ENCODE measurements at regions not wholly inside any gene's neighbourhood (a gene's known extent, or its start where the extent isn't known, plus 50 kb on each side); places are given as distances from the start of the nearest gene placed in this dataset.

- TF ChIP-seq POLR2AphosphoS5 (IDR thresholded peaks at IDR 0.05; ENCODE audit: low read depth, low read length) (no peak), RAD21 (IDR thresholded peaks at IDR 0.05; ENCODE audit: low read depth) (no peak), CTCF (IDR thresholded peaks at IDR 0.05 in 2 of 3, conservative IDR thresholded peaks at IDR 0.05 in 1 of 3; ENCODE audit: borderline replicate concordance in 1 of 3, insufficient read depth in 1 of 3, low read depth in 2 of 3, low read length in 2 of 3) (no peak), JUND (IDR thresholded peaks at IDR 0.05) (no peak), REST (IDR thresholded peaks at IDR 0.05; ENCODE audit: low read depth) (no peak), EZH2 (IDR thresholded peaks at IDR 0.05) (no peak), SP1 (IDR thresholded peaks at IDR 0.05; ENCODE audit: low read depth) (no peak), POLR2A (IDR thresholded peaks at IDR 0.05; ENCODE audit: borderline replicate concordance, extremely low read depth, insufficient read depth, insufficient read length) (no peak), EZH2phosphoT487 (IDR thresholded peaks at IDR 0.05; ENCODE audit: borderline replicate concordance) (no peak)
Observed at GRCh38 chr16:86286991-86287663, 223.2 kb upstream of the FOXF1 start.
